ENCODE measurements at regions not wholly inside any gene's neighbourhood (a gene's known extent, or its start where the extent isn't known, plus 50 kb on each side); places are given as distances from the start of the nearest gene placed in this dataset.

DNA sequence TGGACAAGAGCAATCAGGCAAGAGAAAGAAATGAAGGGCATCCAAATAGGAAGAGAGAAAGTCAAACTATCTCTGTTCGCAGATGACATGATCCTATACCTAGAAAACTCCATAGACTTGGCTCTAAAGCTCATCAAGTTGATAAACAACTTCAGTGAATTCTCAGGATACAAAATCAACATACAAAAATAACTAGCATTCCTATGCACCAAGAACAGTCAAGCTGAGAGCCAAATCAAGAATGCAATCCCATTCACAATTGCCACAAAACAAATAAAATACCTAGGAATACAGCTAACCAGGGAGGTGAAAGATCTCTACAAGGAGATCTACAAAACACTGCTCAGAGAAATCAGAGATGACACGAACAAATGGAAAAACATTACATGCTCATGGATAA lies 417.5 kb upstream of the ATP2B1 start:
- TF ChIP-seq, protein P1, sequence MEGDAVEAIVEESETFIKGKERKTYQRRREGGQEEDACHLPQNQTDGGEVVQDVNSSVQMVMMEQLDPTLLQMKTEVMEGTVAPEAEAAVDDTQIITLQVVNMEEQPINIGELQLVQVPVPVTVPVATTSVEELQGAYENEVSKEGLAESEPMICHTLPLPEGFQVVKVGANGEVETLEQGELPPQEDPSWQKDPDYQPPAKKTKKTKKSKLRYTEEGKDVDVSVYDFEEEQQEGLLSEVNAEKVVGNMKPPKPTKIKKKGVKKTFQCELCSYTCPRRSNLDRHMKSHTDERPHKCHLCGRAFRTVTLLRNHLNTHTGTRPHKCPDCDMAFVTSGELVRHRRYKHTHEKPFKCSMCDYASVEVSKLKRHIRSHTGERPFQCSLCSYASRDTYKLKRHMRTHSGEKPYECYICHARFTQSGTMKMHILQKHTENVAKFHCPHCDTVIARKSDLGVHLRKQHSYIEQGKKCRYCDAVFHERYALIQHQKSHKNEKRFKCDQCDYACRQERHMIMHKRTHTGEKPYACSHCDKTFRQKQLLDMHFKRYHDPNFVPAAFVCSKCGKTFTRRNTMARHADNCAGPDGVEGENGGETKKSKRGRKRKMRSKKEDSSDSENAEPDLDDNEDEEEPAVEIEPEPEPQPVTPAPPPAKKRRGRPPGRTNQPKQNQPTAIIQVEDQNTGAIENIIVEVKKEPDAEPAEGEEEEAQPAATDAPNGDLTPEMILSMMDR (IDR thresholded peaks at IDR 0.05): no peak
- TF ChIP-seq POLR2A (IDR thresholded peaks at IDR 0.05) (no peak), POLR2AphosphoS5 (IDR thresholded peaks at IDR 0.05; ENCODE audit: insufficient read depth in 1 of 2, low read depth in 1 of 2) (no peak)

All from vagina (tissue), 2 donors.